HEK293T (cell line): ENCODE measurements at regions not wholly inside any gene's neighbourhood (a gene's known extent, or its start where the extent isn't known, plus 50 kb on each side); places are given as distances from the start of the nearest gene placed in this dataset.
"Not testable (repeated sequence)": the region's sequence is repeated elsewhere in the genome, so short reads cannot be mapped to it uniquely, and the experiment has no call there.

Experiments used
- BHLHE40 ChIP-seq: fragments of 450-650 bp; IDR thresholded peaks from 2 replicates; pipeline ENCODE4 v1.6.1; 2016; ENCODE audit warnings: mild to moderate bottlenecking, moderate library complexity, borderline replicate concordance
- SP1 ChIP-seq: fragments of 450-650 bp; IDR thresholded peaks from 2 replicates; pipeline ENCODE4 v1.6.1; 2017
- SUZ12 ChIP-seq: fragments of 450-650 bp; IDR thresholded peaks from 2 replicates; pipeline ENCODE4 v1.6.1; 2016; ENCODE audit warnings: mild to moderate bottlenecking
- TF ChIP-seq, protein P1 (sequence below): fragments of 450-650 bp; IDR thresholded peaks from 2 replicates; pipeline ENCODE4 v1.6.1; 2016

DNA sequence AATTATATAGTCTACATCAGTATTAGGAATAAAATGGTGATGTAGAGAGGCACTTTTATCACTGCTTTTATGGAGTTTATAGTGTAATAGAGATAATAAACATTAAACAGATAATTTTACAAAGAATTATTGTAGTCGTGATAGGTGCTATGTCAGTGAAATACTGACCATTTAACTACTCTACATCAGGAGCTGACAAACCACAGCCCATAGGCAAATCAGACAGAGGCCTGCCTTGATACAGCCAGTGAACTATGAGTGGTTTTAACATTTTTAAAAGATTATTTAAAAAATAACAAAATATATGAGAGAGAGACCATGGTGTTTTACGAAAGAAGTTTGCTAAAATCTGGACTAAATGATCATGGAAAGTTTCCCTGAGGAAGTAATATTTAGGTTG, 104.3 kb downstream of the KLRB1 start:
- TF ChIP-seq BHLHE40, SUZ12, SP1: not testable (repeated sequence)
- TF ChIP-seq, protein P1, sequence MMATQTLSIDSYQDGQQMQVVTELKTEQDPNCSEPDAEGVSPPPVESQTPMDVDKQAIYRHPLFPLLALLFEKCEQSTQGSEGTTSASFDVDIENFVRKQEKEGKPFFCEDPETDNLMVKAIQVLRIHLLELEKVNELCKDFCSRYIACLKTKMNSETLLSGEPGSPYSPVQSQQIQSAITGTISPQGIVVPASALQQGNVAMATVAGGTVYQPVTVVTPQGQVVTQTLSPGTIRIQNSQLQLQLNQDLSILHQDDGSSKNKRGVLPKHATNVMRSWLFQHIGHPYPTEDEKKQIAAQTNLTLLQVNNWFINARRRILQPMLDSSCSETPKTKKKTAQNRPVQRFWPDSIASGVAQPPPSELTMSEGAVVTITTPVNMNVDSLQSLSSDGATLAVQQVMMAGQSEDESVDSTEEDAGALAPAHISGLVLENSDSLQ = not testable (repeated sequence)
